HEK293 (cell line): ENCODE measurements at regions not wholly inside any gene's neighbourhood (a gene's known extent, or its start where the extent isn't known, plus 50 kb on each side); places are given as distances from the start of the nearest gene placed in this dataset.

Experiments
- MZF1 ChIP-seq: fragments of 450-650 bp; formaldehyde crosslinking; IDR thresholded peaks from 2 replicates; pipeline ENCODE4 v1.5.1; 2017; ENCODE audit warnings: missing biosample characterization, missing genetic modification characterization, borderline replicate concordance
- OSR2 ChIP-seq: fragments of 450-650 bp; formaldehyde crosslinking; IDR thresholded peaks from 2 replicates; pipeline ENCODE4 v1.5.1; 2016; ENCODE audit warnings: missing biosample characterization, missing genetic modification characterization
- PRDM1 ChIP-seq: fragments of 450-650 bp; formaldehyde crosslinking; IDR thresholded peaks from 2 replicates; pipeline ENCODE4; 2016; ENCODE audit warnings: missing biosample characterization, missing genetic modification characterization
- ZNF121 ChIP-seq: fragments of 450-650 bp; formaldehyde crosslinking; IDR thresholded peaks from 2 replicates; pipeline ENCODE4 v1.5.1; 2016; ENCODE audit warnings: missing biosample characterization, missing genetic modification characterization
- ZNF600 ChIP-seq: fragments of 450-650 bp; formaldehyde crosslinking; IDR thresholded peaks from 2 replicates; pipeline ENCODE4 v1.5.1; 2016; ENCODE audit warnings: missing biosample characterization, missing genetic modification characterization
- ZNF623 ChIP-seq: fragments of 450-650 bp; formaldehyde crosslinking; IDR thresholded peaks from 2 replicates; pipeline ENCODE4 v1.5.1; 2016; ENCODE audit warnings: missing biosample characterization, missing genetic modification characterization
- ZNF768 ChIP-seq: fragments of 450-650 bp; formaldehyde crosslinking; IDR thresholded peaks from 2 replicates; pipeline ENCODE4 v1.5.1; 2018; ENCODE audit warnings: missing biosample characterization, mild to moderate bottlenecking, missing genetic modification characterization
- TF ChIP-seq, protein P1 (sequence below): fragments of 450-650 bp; formaldehyde crosslinking; IDR thresholded peaks from 2 replicates; pipeline ENCODE4 v1.5.1; 2016; ENCODE audit warnings: missing biosample characterization, missing genetic modification characterization
- TF ChIP-seq, protein P2 (sequence below): fragments of 450-650 bp; formaldehyde crosslinking; IDR thresholded peaks from 2 replicates; pipeline ENCODE4 v1.5.1; 2016; ENCODE audit warnings: missing biosample characterization, missing genetic modification characterization

DNA sequence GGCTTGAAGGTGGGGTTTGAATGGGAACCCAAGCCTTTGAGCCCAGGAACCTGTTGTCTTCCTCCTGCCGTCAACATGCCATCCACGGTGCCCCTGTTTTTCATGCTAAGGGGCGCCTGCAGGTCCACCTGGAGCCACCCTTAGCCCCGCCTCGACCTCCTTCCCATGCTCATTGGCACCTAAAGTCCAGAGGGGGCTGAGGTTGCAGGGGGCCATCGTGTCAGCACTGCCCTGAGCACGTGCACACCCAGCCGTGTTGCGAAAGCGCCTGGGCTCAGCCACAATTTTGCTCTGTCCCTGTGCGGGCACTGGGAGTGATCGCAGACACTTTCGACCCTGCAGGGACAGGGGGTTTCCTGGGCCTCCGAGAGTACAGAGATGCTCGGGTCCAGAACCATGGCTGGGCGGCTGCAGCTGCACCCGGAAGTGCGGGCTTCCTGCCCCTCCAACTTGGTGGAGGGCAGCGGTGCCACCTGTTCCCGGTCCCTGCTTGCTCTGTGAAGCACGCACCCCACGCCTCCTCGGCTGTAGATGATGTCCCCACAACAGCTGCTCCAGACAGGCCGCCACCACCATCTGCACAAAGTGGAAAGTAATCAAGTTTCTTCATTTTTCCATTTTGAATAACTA is 454.7 kb downstream of the CDH8 start:
- TF ChIP-seq, protein P1, sequence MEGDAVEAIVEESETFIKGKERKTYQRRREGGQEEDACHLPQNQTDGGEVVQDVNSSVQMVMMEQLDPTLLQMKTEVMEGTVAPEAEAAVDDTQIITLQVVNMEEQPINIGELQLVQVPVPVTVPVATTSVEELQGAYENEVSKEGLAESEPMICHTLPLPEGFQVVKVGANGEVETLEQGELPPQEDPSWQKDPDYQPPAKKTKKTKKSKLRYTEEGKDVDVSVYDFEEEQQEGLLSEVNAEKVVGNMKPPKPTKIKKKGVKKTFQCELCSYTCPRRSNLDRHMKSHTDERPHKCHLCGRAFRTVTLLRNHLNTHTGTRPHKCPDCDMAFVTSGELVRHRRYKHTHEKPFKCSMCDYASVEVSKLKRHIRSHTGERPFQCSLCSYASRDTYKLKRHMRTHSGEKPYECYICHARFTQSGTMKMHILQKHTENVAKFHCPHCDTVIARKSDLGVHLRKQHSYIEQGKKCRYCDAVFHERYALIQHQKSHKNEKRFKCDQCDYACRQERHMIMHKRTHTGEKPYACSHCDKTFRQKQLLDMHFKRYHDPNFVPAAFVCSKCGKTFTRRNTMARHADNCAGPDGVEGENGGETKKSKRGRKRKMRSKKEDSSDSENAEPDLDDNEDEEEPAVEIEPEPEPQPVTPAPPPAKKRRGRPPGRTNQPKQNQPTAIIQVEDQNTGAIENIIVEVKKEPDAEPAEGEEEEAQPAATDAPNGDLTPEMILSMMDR: no peak
- TF ChIP-seq OSR2 (no peak), ZNF121 (tag by site-specific recombination) (no peak), ZNF768 (no peak), ZNF623 (no peak), ZNF600 (tag by site-specific recombination) (no peak), PRDM1 (tag by site-specific recombination) (no peak), MZF1 (no peak)
- TF ChIP-seq, protein P2, sequence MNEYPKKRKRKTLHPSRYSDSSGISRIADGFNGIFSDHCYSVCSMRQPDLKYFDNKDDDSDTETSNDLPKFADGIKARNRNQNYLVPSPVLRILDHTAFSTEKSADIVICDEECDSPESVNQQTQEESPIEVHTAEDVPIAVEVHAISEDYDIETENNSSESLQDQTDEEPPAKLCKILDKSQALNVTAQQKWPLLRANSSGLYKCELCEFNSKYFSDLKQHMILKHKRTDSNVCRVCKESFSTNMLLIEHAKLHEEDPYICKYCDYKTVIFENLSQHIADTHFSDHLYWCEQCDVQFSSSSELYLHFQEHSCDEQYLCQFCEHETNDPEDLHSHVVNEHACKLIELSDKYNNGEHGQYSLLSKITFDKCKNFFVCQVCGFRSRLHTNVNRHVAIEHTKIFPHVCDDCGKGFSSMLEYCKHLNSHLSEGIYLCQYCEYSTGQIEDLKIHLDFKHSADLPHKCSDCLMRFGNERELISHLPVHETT (tag by site-specific recombination): no peak
